Fibroblast of lung (primary cell): ENCODE measurements at regions not wholly inside any gene's neighbourhood (a gene's known extent, or its start where the extent isn't known, plus 50 kb on each side); places are given as distances from the start of the nearest gene placed in this dataset.

ENCODE experiments used
- DNase-seq, 2 donors: peaks; one replicate each; pipeline versions ENCODE4 v3.0.0 to v3.0.0-alpha.2; 2010; ENCODE audit warnings: low read depth in 2 of 2
- H2AFZ ChIP-seq: 2 replicates; pipeline ENCODE4 v1.5.1; 2012; ENCODE audit warnings: low read length, control low read depth, inconsistent platforms
- H3K27ac ChIP-seq: 2 replicates; pipeline ENCODE4 v1.5.1; 2011; ENCODE audit warnings: low read length, control low read depth; ENCODE audit not compliant: insufficient read depth
- H3K27me3 ChIP-seq: 2 replicates; pipeline ENCODE4 v1.5.1; 2011; ENCODE audit warnings: mild to moderate bottlenecking, low read length; ENCODE audit not compliant: control insufficient read depth, insufficient read depth
- H3K36me3 ChIP-seq: 2 replicates; pipeline ENCODE4 v1.5.1; 2011; ENCODE audit warnings: low read length; ENCODE audit not compliant: control insufficient read depth, insufficient read depth
- H3K4me1 ChIP-seq: 2 replicates; pipeline ENCODE4 v1.5.1; 2011; ENCODE audit warnings: low read length; ENCODE audit not compliant: control insufficient read depth, insufficient read depth; ENCODE audit errors: extremely low read depth
- H3K4me2 ChIP-seq: 2 replicates; pipeline ENCODE4 v1.5.1; 2011; ENCODE audit warnings: low read length, control low read depth; ENCODE audit not compliant: insufficient read depth; ENCODE audit errors: extremely low read depth
- H3K4me3 ChIP-seq, 4 experiments: fragments of 200-600 bp in 1 of 4; sonication (generic) in 1 of 4; replicated peaks in 1 of 4; 2 replicates each; pipeline ENCODE4 v1.5.1; 2011 to 2016; ENCODE audit warnings: low read length in 4 of 4, low read depth in 3 of 4, mild to moderate bottlenecking in 3 of 4, control low read depth in 2 of 4, inconsistent platforms in 1 of 4, mixed read lengths in 1 of 4; ENCODE audit not compliant: insufficient read depth in 1 of 4; ENCODE audit errors: control extremely low read depth in 1 of 4
- H3K79me2 ChIP-seq: 2 replicates; pipeline ENCODE4 v1.5.1; 2012; ENCODE audit warnings: mild to moderate bottlenecking, low read length, inconsistent platforms; ENCODE audit not compliant: control insufficient read depth, insufficient read depth
- H3K9ac ChIP-seq: 2 replicates; pipeline ENCODE4 v1.5.1; 2011; ENCODE audit warnings: mild to moderate bottlenecking, low read length, control low read depth; ENCODE audit not compliant: insufficient read depth
- H3K9me3 ChIP-seq: 2 replicates; pipeline ENCODE4 v1.5.1; 2012; ENCODE audit warnings: low read depth, low read length; ENCODE audit not compliant: control insufficient read depth, insufficient read depth
- H4K20me1 ChIP-seq: 2 replicates; pipeline ENCODE4 v1.5.1; 2011; ENCODE audit warnings: low read length; ENCODE audit not compliant: control insufficient read depth, insufficient read depth; ENCODE audit errors: extremely low read depth
- CTCF ChIP-seq, 2 donors: IDR thresholded peaks in 1 of 2; conservative IDR thresholded peaks in 1 of 2; 1 replicate in 1 of 2; 2 replicates in 1 of 2; pipeline ENCODE4 v1.5.1; 2011 to 2012; ENCODE audit warnings: low read length in 2 of 2, control low read depth in 1 of 2, inconsistent platforms in 1 of 2, low read depth in 1 of 2, mild to moderate bottlenecking in 1 of 2
- EZH2 ChIP-seq: IDR thresholded peaks from 2 replicates; pipeline ENCODE4 v1.5.1; 2012; ENCODE audit warnings: low read length, control low read depth, mild to moderate bottlenecking; ENCODE audit errors: missing control alignments

GRCh38 chr6:163948250-163948649 is 533.7 kb downstream of the QKI start:
- Histone ChIP-seq H3K27me3 (no peaks in the 10 kb centered on the region), H3K36me3 (no peaks in the 10 kb centered on the region), H3K4me1 (no peaks in the 10 kb centered on the region), H3K27ac (no peak overlapping the region), H2AFZ (no peak overlapping the region), H3K9ac (no peak overlapping the region), H3K9me3 (no peaks in the 10 kb centered on the region), H3K79me2 (no peaks in the 10 kb centered on the region), H3K4me2 (no peak overlapping the region), H4K20me1 (no peaks in the 10 kb centered on the region), H3K4me3 (no peak overlapping the region)
- TF ChIP-seq CTCF (conservative IDR thresholded peaks at IDR 0.05 in 1 of 2, IDR thresholded peaks at IDR 0.05 in 1 of 2; ENCODE audit: low read depth in 1 of 2, low read length in 2 of 2) (no peak), EZH2 (no peak)
- DNase-seq, result no peak

GRCh38 chr6:163947276-163947675 is 532.8 kb downstream of the QKI start:
- no peaks in the 10 kb centered on the region for H3K27me3 ChIP-seq
- DNase-seq, result no peak
- H3K9ac ChIP-seq, result no peak overlapping the region
- H2AFZ ChIP-seq, result no peak overlapping the region
- H4K20me1 ChIP-seq, result no peaks in the 10 kb centered on the region
- no peaks in the 10 kb centered on the region for H3K36me3 ChIP-seq
- H3K79me2 ChIP-seq, result no peaks in the 10 kb centered on the region
- H3K4me1 ChIP-seq, result no peaks in the 10 kb centered on the region
- no peak overlapping the region for H3K4me2 ChIP-seq
- TF ChIP-seq CTCF (conservative IDR thresholded peaks at IDR 0.05 in 1 of 2, IDR thresholded peaks at IDR 0.05 in 1 of 2; ENCODE audit: low read depth in 1 of 2, low read length in 2 of 2) (no peak), EZH2 (no peak)
- H3K4me3 ChIP-seq, result no peak overlapping the region
- no peaks in the 10 kb centered on the region for H3K9me3 ChIP-seq
- no peak overlapping the region for H3K27ac ChIP-seq

- Histone ChIP-seq H3K9ac (no peak overlapping the region), H3K4me2 (no peak overlapping the region), H3K4me3 (no peak overlapping the region), H2AFZ (no peak overlapping the region), H3K27ac (no peak overlapping the region), H3K4me1 (peaks cover under 1% of the 10 kb centered on the region), H4K20me1 (no peaks in the 10 kb centered on the region), H3K36me3 (no peaks in the 10 kb centered on the region), H3K9me3 (no peaks in the 10 kb centered on the region), H3K79me2 (no peaks in the 10 kb centered on the region), H3K27me3 (no peaks in the 10 kb centered on the region)
- TF ChIP-seq EZH2, result no peak
- no peak for TF ChIP-seq CTCF (conservative IDR thresholded peaks at IDR 0.05 in 1 of 2, IDR thresholded peaks at IDR 0.05 in 1 of 2; ENCODE audit: low read depth in 1 of 2, low read length in 2 of 2)
- no peak for DNase-seq
Observed at GRCh38 chr6:163946437-163946836, 531.9 kb downstream of the QKI start.
